SK-N-SH treated with all-trans-retinoic acid at 6 μM for 48 hours (cell line): ENCODE measurements at regions not wholly inside any gene's neighbourhood (a gene's known extent, or its start where the extent isn't known, plus 50 kb on each side); places are given as distances from the start of the nearest gene placed in this dataset.

Experiments used
- ATAC-seq: fragments of 200-7000 bp; cut with Tn5 transposase; 3 replicates; pipeline ENCODE4 v1.9.1; 2020; ENCODE audit warnings: mild to moderate bottlenecking, moderate library complexity
- ARNTL ChIP-seq: fragments of 450-650 bp; formaldehyde crosslinking; IDR thresholded peaks from 2 replicates; pipeline ENCODE4 v1.5.0; 2020; ENCODE audit warnings: low read depth, mild to moderate bottlenecking, moderate library complexity, borderline replicate concordance
- BACH2 ChIP-seq: fragments of 250-450 bp; sonication (Bioruptor Pico); IDR thresholded peaks from 2 replicates; pipeline ENCODE4 v1.9.0; 2021; ENCODE audit warnings: mild to moderate bottlenecking, borderline replicate concordance
- CREB5 ChIP-seq: fragments of 250-450 bp; sonication (Bioruptor Pico); IDR thresholded peaks from 2 replicates; pipeline ENCODE4 v1.5.1; 2020; ENCODE audit warnings: low read depth, mild to moderate bottlenecking, moderate library complexity
- CSDC2 ChIP-seq: fragments of 250-450 bp; sonication (Bioruptor Pico); IDR thresholded peaks from 2 replicates; pipeline ENCODE4 v1.5.0; 2020; ENCODE audit warnings: mild to moderate bottlenecking, moderate library complexity
- CSRNP3 ChIP-seq: fragments of 250-450 bp; sonication (Bioruptor Pico); IDR thresholded peaks from 2 replicates; pipeline ENCODE4 v1.5.1; 2021; ENCODE audit warnings: mild to moderate bottlenecking, moderate library complexity
- ESRRG ChIP-seq: fragments of 250-450 bp; sonication (Bioruptor Pico); IDR thresholded peaks from 2 replicates; pipeline ENCODE4 v1.6.1; 2021; ENCODE audit warnings: mild to moderate bottlenecking
- GLIS3 ChIP-seq: fragments of 250-450 bp; sonication (Bioruptor Pico); IDR thresholded peaks from 2 replicates; pipeline ENCODE4 v1.5.0; 2020; ENCODE audit warnings: mild to moderate bottlenecking, moderate library complexity
- ISL1 ChIP-seq: fragments of 250-450 bp; sonication (Bioruptor Pico); IDR thresholded peaks from 2 replicates; pipeline ENCODE4 v2.1.2; 2022; ENCODE audit warnings: mild to moderate bottlenecking, moderate library complexity
- OSR1 ChIP-seq: fragments of 250-450 bp; sonication (Bioruptor Pico); IDR thresholded peaks from 2 replicates; pipeline ENCODE4 v1.8.0; 2022; ENCODE audit warnings: moderate library complexity, mild to moderate bottlenecking, inconsistent platforms
- POU6F1 ChIP-seq: fragments of 250-450 bp; sonication (Bioruptor Pico); IDR thresholded peaks from 2 replicates; pipeline ENCODE4 v1.8.0; 2021; ENCODE audit warnings: low read depth, mild to moderate bottlenecking, moderate library complexity, borderline replicate concordance
- PPARA ChIP-seq: fragments of 250-450 bp; sonication (Bioruptor Pico); IDR thresholded peaks from 2 replicates; pipeline ENCODE4 v1.5.0; 2020; ENCODE audit warnings: mild to moderate bottlenecking, borderline replicate concordance
- SNAI2 ChIP-seq: fragments of 250-450 bp; sonication (Bioruptor Pico); IDR thresholded peaks from 2 replicates; pipeline ENCODE4 v1.5.0; 2020; ENCODE audit warnings: mild to moderate bottlenecking, moderate library complexity
- TCF4 ChIP-seq: fragments of 250-450 bp; sonication (Bioruptor Pico); IDR thresholded peaks from 2 replicates; pipeline ENCODE4 v1.8.0; 2021; ENCODE audit warnings: mild to moderate bottlenecking, moderate library complexity, borderline replicate concordance
- TOX ChIP-seq: fragments of 250-450 bp; sonication (Bioruptor Pico); IDR thresholded peaks from 2 replicates; pipeline ENCODE4 v1.8.0; 2021; ENCODE audit warnings: mild to moderate bottlenecking, moderate library complexity, borderline replicate concordance
- TSHZ2 ChIP-seq: fragments of 250-450 bp; sonication (Bioruptor Pico); IDR thresholded peaks from 2 replicates; pipeline ENCODE4 v1.5.0; 2020; ENCODE audit warnings: mild to moderate bottlenecking, moderate library complexity
- ZC3H10 ChIP-seq: fragments of 250-450 bp; sonication (Bioruptor Pico); IDR thresholded peaks from 2 replicates; pipeline ENCODE4 v1.5.1; 2021; ENCODE audit warnings: mild to moderate bottlenecking, moderate library complexity
- ZFP3 ChIP-seq: fragments of 250-450 bp; sonication (Bioruptor Pico); IDR thresholded peaks from 2 replicates; pipeline ENCODE4 v1.5.0; 2020; ENCODE audit warnings: mild to moderate bottlenecking, moderate library complexity
- ZFP30 ChIP-seq: fragments of 450-650 bp; formaldehyde crosslinking; IDR thresholded peaks from 2 replicates; pipeline ENCODE4 v1.5.0; 2022; ENCODE audit warnings: mild to moderate bottlenecking, moderate library complexity
- ZNF565 ChIP-seq: fragments of 450-650 bp; formaldehyde crosslinking; conservative IDR thresholded peaks from 2 replicates; pipeline ENCODE4 v1.5.0; 2020; ENCODE audit warnings: low read depth, mild to moderate bottlenecking, moderate library complexity
- ZNF70 ChIP-seq: fragments of 450-650 bp; formaldehyde crosslinking; IDR thresholded peaks from 2 replicates; pipeline ENCODE4 v1.5.0; 2020; ENCODE audit warnings: mild to moderate bottlenecking, moderate library complexity
- ZNF8 ChIP-seq: fragments of 450-650 bp; formaldehyde crosslinking; IDR thresholded peaks from 2 replicates; pipeline ENCODE4 v1.5.0; 2020; ENCODE audit warnings: mild to moderate bottlenecking, moderate library complexity
- TF ChIP-seq, protein P1 (sequence below): fragments of 250-450 bp; sonication (Bioruptor Pico); IDR thresholded peaks from 2 replicates; pipeline ENCODE4 v1.8.0; 2020; ENCODE audit warnings: mild to moderate bottlenecking, moderate library complexity, borderline replicate concordance

GRCh38 chr12:13744561-13744960 lies 236.8 kb downstream of the GRIN2B start:
- no peak for ATAC-seq
- no peak for TF ChIP-seq OSR1 (CRISPR knock-in tag)
- TF ChIP-seq BACH2 (CRISPR knock-in tag): no peak
- no peak for TF ChIP-seq ZFP30 (CRISPR knock-in tag)
- TF ChIP-seq ZNF565 (CRISPR knock-in tag): no peak
- TF ChIP-seq CREB5 (CRISPR knock-in tag): no peak
- TF ChIP-seq CSDC2: no peak
- TF ChIP-seq, all 23 proteins: peak for 0

GRCh38 chr12:13740149-13740545 lies 241.3 kb downstream of the GRIN2B start:
- TF ChIP-seq POU6F1 (CRISPR knock-in tag): no peak
- TF ChIP-seq SNAI2 (CRISPR knock-in tag): no peak
- TF ChIP-seq CSDC2: no peak
- TF ChIP-seq TCF4 (CRISPR knock-in tag): no peak
- TF ChIP-seq PPARA: no peak
- no peak for TF ChIP-seq ZNF8 (CRISPR knock-in tag)
- TF ChIP-seq ZFP3 (CRISPR knock-in tag): no peak
- TF ChIP-seq OSR1 (CRISPR knock-in tag): no peak
- TF ChIP-seq CSRNP3 (CRISPR knock-in tag): no peak
- no peak for TF ChIP-seq CREB5 (CRISPR knock-in tag)
- TF ChIP-seq TSHZ2 (CRISPR knock-in tag): no peak
- no peak for TF ChIP-seq BACH2 (CRISPR knock-in tag)
- TF ChIP-seq ESRRG: no peak
- no peak for TF ChIP-seq ZFP30 (CRISPR knock-in tag)
- no peak for TF ChIP-seq ZC3H10 (CRISPR knock-in tag)
- TF ChIP-seq GLIS3 (CRISPR knock-in tag): no peak
- TF ChIP-seq ARNTL (CRISPR knock-in tag): no peak
- TF ChIP-seq ZNF565 (CRISPR knock-in tag): no peak
- TF ChIP-seq ZNF70: no peak
- ATAC-seq: no peak

GRCh38 chr12:13735734-13736133 lies 245.7 kb downstream of the GRIN2B start:
- no peak for ATAC-seq
- no peak for TF ChIP-seq CSRNP3 (CRISPR knock-in tag)
- no peak for TF ChIP-seq SNAI2 (CRISPR knock-in tag)
- no peak for TF ChIP-seq ZNF565 (CRISPR knock-in tag)
- TF ChIP-seq POU6F1 (CRISPR knock-in tag): no peak
- no peak for TF ChIP-seq ISL1 (CRISPR knock-in tag)
- TF ChIP-seq ZFP30 (CRISPR knock-in tag): no peak
- TF ChIP-seq ZFP3 (CRISPR knock-in tag): no peak
- TF ChIP-seq OSR1 (CRISPR knock-in tag): no peak
- TF ChIP-seq TOX (CRISPR knock-in tag): no peak
- no peak for TF ChIP-seq ZC3H10 (CRISPR knock-in tag)
- TF ChIP-seq ESRRG: no peak
- no peak for TF ChIP-seq ZNF70
- TF ChIP-seq, protein P1, sequence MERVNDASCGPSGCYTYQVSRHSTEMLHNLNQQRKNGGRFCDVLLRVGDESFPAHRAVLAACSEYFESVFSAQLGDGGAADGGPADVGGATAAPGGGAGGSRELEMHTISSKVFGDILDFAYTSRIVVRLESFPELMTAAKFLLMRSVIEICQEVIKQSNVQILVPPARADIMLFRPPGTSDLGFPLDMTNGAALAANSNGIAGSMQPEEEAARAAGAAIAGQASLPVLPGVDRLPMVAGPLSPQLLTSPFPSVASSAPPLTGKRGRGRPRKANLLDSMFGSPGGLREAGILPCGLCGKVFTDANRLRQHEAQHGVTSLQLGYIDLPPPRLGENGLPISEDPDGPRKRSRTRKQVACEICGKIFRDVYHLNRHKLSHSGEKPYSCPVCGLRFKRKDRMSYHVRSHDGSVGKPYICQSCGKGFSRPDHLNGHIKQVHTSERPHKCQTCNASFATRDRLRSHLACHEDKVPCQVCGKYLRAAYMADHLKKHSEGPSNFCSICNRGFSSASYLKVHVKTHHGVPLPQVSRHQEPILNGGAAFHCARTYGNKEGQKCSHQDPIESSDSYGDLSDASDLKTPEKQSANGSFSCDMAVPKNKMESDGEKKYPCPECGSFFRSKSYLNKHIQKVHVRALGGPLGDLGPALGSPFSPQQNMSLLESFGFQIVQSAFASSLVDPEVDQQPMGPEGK (CRISPR knock-in tag): no peak
- TF ChIP-seq ZNF8 (CRISPR knock-in tag): no peak
- no peak for TF ChIP-seq BACH2 (CRISPR knock-in tag)
